Aorta (tissue), 5 donors: ENCODE measurements at regions not wholly inside any gene's neighbourhood (a gene's known extent, or its start where the extent isn't known, plus 50 kb on each side); places are given as distances from the start of the nearest gene placed in this dataset.

Experiments used
- ATAC-seq: fragments of 200-7000 bp; cut with Tn5 transposase; one replicate; pipeline ENCODE4 v1.9.1; 2022; ENCODE audit warnings: moderate library complexity; ENCODE audit not compliant: low FRiP score
- DNase-seq, 2 donors: peaks; one replicate each; pipeline ENCODE4 v3.0.0-alpha.2; 2020
- H3K27ac ChIP-seq, 2 donors: one replicate each; pipeline ENCODE4 v1.5.1; 2013; ENCODE audit warnings: low read length in 2 of 2, mild to moderate bottlenecking in 2 of 2, moderate library complexity in 2 of 2, control low read depth in 1 of 2, inconsistent platforms in 1 of 2, low read depth in 1 of 2
- H3K27me3 ChIP-seq, 2 donors: one replicate each; pipeline ENCODE4 v1.6.1; 2013; ENCODE audit warnings: control low read depth in 1 of 2, low read length in 1 of 2, mild to moderate bottlenecking in 1 of 2, moderate library complexity in 1 of 2; ENCODE audit not compliant: insufficient read depth in 2 of 2, control insufficient read depth in 1 of 2
- H3K36me3 ChIP-seq, 2 donors: one replicate each; pipeline ENCODE4 v1.6.1; 2013; ENCODE audit warnings: control low read depth in 1 of 2, low read length in 1 of 2, mild to moderate bottlenecking in 1 of 2; ENCODE audit not compliant: insufficient read depth in 2 of 2, control insufficient read depth in 1 of 2
- H3K4me1 ChIP-seq, 2 donors: one replicate each; pipeline ENCODE4 v1.6.1; 2013; ENCODE audit warnings: low read length in 2 of 2, control low read depth in 1 of 2, mild to moderate bottlenecking in 1 of 2, moderate library complexity in 1 of 2; ENCODE audit not compliant: insufficient read depth in 2 of 2, control insufficient read depth in 1 of 2
- H3K4me3 ChIP-seq, 2 donors: one replicate each; pipeline ENCODE4 v1.5.1; 2013; ENCODE audit warnings: low read length in 2 of 2, control low read depth in 1 of 2, mild to moderate bottlenecking in 1 of 2
- H3K9me3 ChIP-seq: one replicate; pipeline ENCODE4 v1.6.1; 2013; ENCODE audit warnings: mild to moderate bottlenecking, low read length; ENCODE audit not compliant: control insufficient read depth
- WGBS, 2 donors: extraction: QIAGEN DNeasy Blood & Tissue Kit; methylation state at CpG; one replicate each; pipeline ENCODE4 v1.1.7; 2013; 5-methylcytosine and 5-hydroxymethylcytosine counted together
- intact Hi-C, 2 donors: fragments of 100-400 bp; cut with DNase I; formaldehyde crosslinking; loops; one replicate each; pipeline versions ENCODE4 v1.14.2 to v1.15.0; 2022
- donor health status: healthy with polysubstance abuse.
- donor health status: Bipolar disorder and iron deficiency.
- donor health status: DM: no; HTN: no; CAD: no.
- donor health status: DM: no; HTN: no; CAD: no.
- donor health status: DM: yes; HTN: yes; CAD: no.

GRCh38 chr17:21528031-21528695, 152.0 kb downstream of the KCNJ12 start:
- no peak for DNase-seq
- Histone ChIP-seq H3K36me3 (peaks cover 0 to 3% of the 10 kb centered on the region in 2 donors), H3K9me3 (no peaks in the 10 kb centered on the region), H3K4me3 (no peak overlapping the region), H3K27me3 (no peaks in the 10 kb centered on the region), H3K4me1 (no peaks in the 10 kb centered on the region), H3K27ac (no peak overlapping the region)
- no peak for ATAC-seq
- WGBS, 2 donors, result 90 to 91% methylated on average over 9 of the region's 9 CpGs
- intact Hi-C loops, result no loop called here

- DNase-seq (no peak), ATAC-seq (no peak)
- intact Hi-C loops, result no loop called here
- Histone ChIP-seq H3K27ac (no peak overlapping the region), H3K4me3 (no peak overlapping the region), H3K36me3 (peaks cover 4 to 5% of the 10 kb centered on the region in 2 donors), H3K27me3 (no peaks in the 10 kb centered on the region), H3K4me1 (no peaks in the 10 kb centered on the region), H3K9me3 (no peaks in the 10 kb centered on the region)
- 68 to 77% methylated on average over 5 of the region's 5 CpGs for WGBS, 2 donors
These were observed 154.2 kb downstream of the KCNJ12 start for GRCh38 chr17:21530311-21530710.

DNA sequence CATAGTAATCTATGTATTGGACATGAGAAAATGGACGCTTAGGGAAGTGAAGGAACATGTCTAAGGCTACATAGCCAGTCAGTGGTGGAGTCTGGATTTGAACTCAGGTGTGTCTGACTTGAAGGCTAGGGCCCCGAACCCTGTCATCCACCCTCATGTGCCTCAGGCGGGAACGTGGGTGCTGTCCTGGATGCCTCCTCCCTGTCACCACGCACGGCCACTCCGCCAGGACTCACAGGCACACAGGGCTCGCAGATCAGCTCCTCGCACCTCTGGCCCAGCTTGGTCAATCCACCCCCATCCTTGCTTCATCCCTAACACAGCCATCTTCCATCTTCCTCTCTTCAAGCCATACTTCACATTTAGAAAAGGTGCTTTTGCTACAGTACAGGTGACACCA, 154.7 kb downstream of the KCNJ12 start:
- no peaks in the 10 kb centered on the region for H3K9me3 ChIP-seq
- no peaks in the 10 kb centered on the region for H3K4me1 ChIP-seq
- no peaks in the 10 kb centered on the region for H3K27me3 ChIP-seq
- no peak overlapping the region for H3K27ac ChIP-seq
- intact Hi-C loops, result no loop called here
- WGBS, 2 donors, result 93% methylated on average over 9 of the region's 9 CpGs
- no peak overlapping the region for H3K4me3 ChIP-seq
- DNase-seq, result no peak
- peaks cover 4 to 5% of the 10 kb centered on the region in 2 donors for H3K36me3 ChIP-seq
- no peak for ATAC-seq

- intact Hi-C loops, result no loop called here
- no peak for DNase-seq
- WGBS, 2 donors, result 90 to 93% methylated on average over 9 of the region's 9 CpGs
- ATAC-seq, result no peak
- no peaks in the 10 kb centered on the region for H3K9me3 ChIP-seq
- H3K4me3 ChIP-seq, result no peak overlapping the region
- H3K27me3 ChIP-seq, result no peaks in the 10 kb centered on the region
- no peaks in the 10 kb centered on the region for H3K4me1 ChIP-seq
- peaks cover 4 to 5% of the 10 kb centered on the region in 2 donors for H3K36me3 ChIP-seq
- no peak overlapping the region for H3K27ac ChIP-seq
These were observed 156.7 kb downstream of the KCNJ12 start for GRCh38 chr17:21532763-21533385.

DNA sequence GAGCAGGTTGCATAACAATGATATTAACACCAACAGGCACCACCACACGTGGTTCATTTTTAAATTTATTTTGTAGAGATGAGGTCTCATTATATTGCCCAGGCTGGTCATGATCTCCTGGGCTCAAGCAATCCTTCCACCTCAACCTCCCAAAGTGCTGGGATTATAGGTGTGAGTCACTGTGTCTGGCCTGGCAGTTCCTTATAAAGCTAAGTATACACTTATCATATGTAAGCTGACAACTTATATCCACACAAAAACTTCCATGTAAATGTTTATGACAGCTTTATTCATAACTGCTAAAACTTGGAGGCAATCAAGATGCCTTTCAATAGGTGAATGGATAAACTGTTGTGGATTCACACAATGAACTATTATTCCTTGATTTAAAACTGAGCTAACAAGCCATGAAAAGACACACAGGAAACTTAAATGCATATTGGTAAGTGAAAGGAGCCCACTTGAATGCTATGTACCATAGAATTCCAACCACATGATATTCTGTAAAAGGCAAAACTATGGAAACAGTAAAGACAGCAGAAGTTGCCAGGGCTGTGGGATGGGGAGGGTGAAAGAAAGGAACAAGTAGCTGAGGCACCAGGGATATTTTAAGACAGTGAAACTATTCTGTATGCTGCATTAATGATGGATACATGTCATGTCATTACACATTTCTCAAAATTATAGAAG, 156.5 kb upstream of the KCNJ18 start:
- H3K4me1 ChIP-seq, result no peaks in the 10 kb centered on the region
- H3K4me3 ChIP-seq, result no peak overlapping the region
- WGBS, 2 donors, result 81 to 86% methylated on average over 1 of the region's 1 CpG
- H3K9me3 ChIP-seq, result no peaks in the 10 kb centered on the region
- no peak for ATAC-seq
- H3K27ac ChIP-seq, result no peak overlapping the region
- intact Hi-C loops, result no loop called here
- no peak for DNase-seq
- H3K27me3 ChIP-seq, result no peaks in the 10 kb centered on the region
- peaks cover 4 to 5% of the 10 kb centered on the region in 2 donors for H3K36me3 ChIP-seq

GRCh38 chr17:21537302-21537701, 155.0 kb upstream of the KCNJ18 start:
- Histone ChIP-seq H3K4me1 (no peaks in the 10 kb centered on the region), H3K27me3 (no peaks in the 10 kb centered on the region), H3K9me3 (no peaks in the 10 kb centered on the region), H3K36me3 (peaks cover 2 to 4% of the 10 kb centered on the region in 2 donors), H3K27ac (no peak overlapping the region), H3K4me3 (no peak overlapping the region)
- DNase-seq, result no peak
- intact Hi-C loops, result no loop called here
- no peak for ATAC-seq
- WGBS, 2 donors, result 92 to 93% methylated on average over 2 of the region's 2 CpGs

DNA sequence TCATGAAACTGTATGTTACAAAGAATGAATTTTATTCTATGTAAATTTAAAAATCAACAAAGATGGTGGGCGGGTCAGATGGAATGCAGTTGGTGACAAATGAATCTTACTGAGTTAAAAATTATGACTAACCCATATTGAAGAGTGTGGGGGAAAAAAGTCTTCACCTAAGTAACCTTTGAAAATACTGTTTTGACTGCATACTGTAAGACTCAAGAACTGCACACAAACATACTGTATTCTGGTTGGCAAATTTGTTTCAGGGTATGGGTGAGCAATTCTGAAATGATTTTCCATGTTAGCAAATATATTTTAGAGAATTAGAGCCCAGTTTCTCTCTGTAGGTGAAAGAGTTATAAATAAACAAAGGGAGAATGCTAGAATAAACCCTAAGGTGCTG, 153.7 kb upstream of the KCNJ18 start:
- 98 to 100% methylated on average over 1 of the region's 1 CpG for WGBS, 2 donors
- DNase-seq (no peak), ATAC-seq (no peak)
- intact Hi-C loops, result no loop called here
- peaks cover 2% of the 10 kb centered on the region in 2 donors for H3K36me3 ChIP-seq
- H3K9me3 ChIP-seq, result no peaks in the 10 kb centered on the region
- H3K4me3 ChIP-seq, result no peak overlapping the region
- no peaks in the 10 kb centered on the region for H3K27me3 ChIP-seq
- no peaks in the 10 kb centered on the region for H3K4me1 ChIP-seq
- no peak overlapping the region for H3K27ac ChIP-seq

- ATAC-seq (no peak), DNase-seq (no peak)
- H3K27me3 ChIP-seq, result no peaks in the 10 kb centered on the region
- no peak overlapping the region for H3K4me3 ChIP-seq
- WGBS, 2 donors, result 67 to 76% methylated on average over 2 of the region's 2 CpGs
- intact Hi-C loops, result no loop called here
- H3K27ac ChIP-seq, result no peak overlapping the region
- H3K4me1 ChIP-seq, result no peaks in the 10 kb centered on the region
- no peaks in the 10 kb centered on the region for H3K9me3 ChIP-seq
- peaks cover 0 to 2% of the 10 kb centered on the region in 2 donors for H3K36me3 ChIP-seq
These were observed 153.2 kb upstream of the KCNJ18 start for GRCh38 chr17:21539146-21539545.

- no peaks in the 10 kb centered on the region for H3K27me3 ChIP-seq
- DNase-seq (no peak), ATAC-seq (no peak)
- no peak overlapping the region for H3K27ac ChIP-seq
- intact Hi-C loops, result no loop called here
- H3K36me3 ChIP-seq, result no peaks in the 10 kb centered on the region
- WGBS, 2 donors, result 95 to 96% methylated on average over 5 of the region's 5 CpGs
- H3K9me3 ChIP-seq, result no peaks in the 10 kb centered on the region
- H3K4me1 ChIP-seq, result no peaks in the 10 kb centered on the region
- no peak overlapping the region for H3K4me3 ChIP-seq
These were observed 151.8 kb upstream of the KCNJ18 start for GRCh38 chr17:21540502-21540901.
